Ovary (tissue), 7 donors: ENCODE measurements at regions not wholly inside any gene's neighbourhood (a gene's known extent, or its start where the extent isn't known, plus 50 kb on each side); places are given as distances from the start of the nearest gene placed in this dataset.

Experiments used
- DNase-seq, 5 donors: peaks; one replicate each; pipeline ENCODE4 v3.0.0-alpha.2; 2019 to 2020
- H3K27ac ChIP-seq, 2 donors: fragments of 200-600 bp; one replicate each; pipeline versions ENCODE4 v1.5.1 to v1.8.0; 2019 to 2022
- H3K27me3 ChIP-seq: fragments of 200-600 bp; one replicate; pipeline ENCODE4 v1.8.0; 2022
- H3K36me3 ChIP-seq: fragments of 200-600 bp; sonication (generic); one replicate; pipeline ENCODE4 v1.5.1; 2019
- H3K4me1 ChIP-seq: one replicate; pipeline ENCODE4 v1.8.1; 2013; ENCODE audit warnings: mild to moderate bottlenecking, moderate library complexity; ENCODE audit not compliant: insufficient read depth
- H3K4me3 ChIP-seq: fragments of 200-600 bp; sonication (generic); one replicate; pipeline ENCODE4 v1.5.1; 2017
- H3K9me3 ChIP-seq, 2 donors: fragments of 200-600 bp in 1 of 2; sonication (generic) in 1 of 2; one replicate each; pipeline versions ENCODE4 v1.5.1 to v1.8.1; 2013 to 2019; ENCODE audit warnings: mild to moderate bottlenecking in 1 of 2, moderate library complexity in 1 of 2
- EP300 ChIP-seq: sonication (generic); formaldehyde crosslinking; IDR thresholded peaks from one replicate; pipeline ENCODE4 v1.6.1; 2017; ENCODE audit warnings: antibody characterized with exemption
- POLR2A ChIP-seq: fragments of 450-650 bp; IDR thresholded peaks from one replicate; pipeline ENCODE4 v1.6.1; 2017; ENCODE audit warnings: antibody characterized with exemption, mild to moderate bottlenecking, moderate library complexity
- WGBS, 3 donors: extraction: QIAGEN DNeasy Blood & Tissue Kit in 1 of 3; methylation state at CpG; one replicate each; pipeline versions ENCODE4 v1.1.5 to v1.1.7; 2013 to 2017; 5-methylcytosine and 5-hydroxymethylcytosine counted together
- intact Hi-C, 4 donors: fragments of 100-400 bp; cut with DNase I; formaldehyde crosslinking; loops; one replicate each; pipeline versions ENCODE4 v1.11.0 to v1.15.1; 2022 to 2023
- TF ChIP-seq, protein P1 (sequence below), 3 donors: fragments of 450-650 bp in 2 of 3; fragments of 200-600 bp in 1 of 3; IDR thresholded peaks; one replicate each; pipeline versions ENCODE4 v1.5.1 to v1.8.0; 2016 to 2022; ENCODE audit warnings: antibody characterized with exemption in 3 of 3, mild to moderate bottlenecking in 1 of 3
- donor health status: DM: no; HTN: no; CAD: no; lungs with moderate emphysema.
- donor health status: DM: no; HTN: no; CAD: no.
- donor health status: Bipolar disorder and iron deficiency.
- donor health status: DM: no; HTN: no; CAD: no.
- donor health status: DM: yes; HTN: yes; CAD: no.

DNA sequence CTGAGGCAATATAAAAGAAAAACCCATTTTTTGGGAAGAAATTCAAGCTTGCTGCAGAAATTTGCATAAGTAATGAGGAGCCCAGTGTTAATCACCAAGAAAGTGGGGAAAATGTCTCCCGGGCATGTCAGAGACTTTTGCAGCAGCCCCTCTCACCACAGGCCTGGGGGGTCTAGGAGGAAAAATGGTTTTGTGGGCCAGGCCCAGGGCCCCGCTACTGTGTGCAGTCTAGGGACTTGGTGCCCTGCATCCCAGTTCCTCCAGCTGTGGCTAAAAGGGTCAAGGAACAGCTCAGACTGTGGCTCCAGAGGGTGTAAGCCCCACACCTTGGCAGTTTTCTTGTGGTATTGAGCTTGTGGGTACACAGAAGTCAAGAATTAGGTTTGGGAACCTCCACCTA, 209.7 kb downstream of the HDGFL1 start:
- no peak overlapping the region for H3K4me3 ChIP-seq
- no peaks in the 10 kb centered on the region for H3K27me3 ChIP-seq
- TF ChIP-seq, protein P1, sequence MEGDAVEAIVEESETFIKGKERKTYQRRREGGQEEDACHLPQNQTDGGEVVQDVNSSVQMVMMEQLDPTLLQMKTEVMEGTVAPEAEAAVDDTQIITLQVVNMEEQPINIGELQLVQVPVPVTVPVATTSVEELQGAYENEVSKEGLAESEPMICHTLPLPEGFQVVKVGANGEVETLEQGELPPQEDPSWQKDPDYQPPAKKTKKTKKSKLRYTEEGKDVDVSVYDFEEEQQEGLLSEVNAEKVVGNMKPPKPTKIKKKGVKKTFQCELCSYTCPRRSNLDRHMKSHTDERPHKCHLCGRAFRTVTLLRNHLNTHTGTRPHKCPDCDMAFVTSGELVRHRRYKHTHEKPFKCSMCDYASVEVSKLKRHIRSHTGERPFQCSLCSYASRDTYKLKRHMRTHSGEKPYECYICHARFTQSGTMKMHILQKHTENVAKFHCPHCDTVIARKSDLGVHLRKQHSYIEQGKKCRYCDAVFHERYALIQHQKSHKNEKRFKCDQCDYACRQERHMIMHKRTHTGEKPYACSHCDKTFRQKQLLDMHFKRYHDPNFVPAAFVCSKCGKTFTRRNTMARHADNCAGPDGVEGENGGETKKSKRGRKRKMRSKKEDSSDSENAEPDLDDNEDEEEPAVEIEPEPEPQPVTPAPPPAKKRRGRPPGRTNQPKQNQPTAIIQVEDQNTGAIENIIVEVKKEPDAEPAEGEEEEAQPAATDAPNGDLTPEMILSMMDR (IDR thresholded peaks at IDR 0.05): no peak
- TF ChIP-seq POLR2A: no peak
- no peak for TF ChIP-seq EP300
- H3K27ac ChIP-seq: no peak overlapping the region
- no peak for DNase-seq
- H3K4me1 ChIP-seq: no peaks in the 10 kb centered on the region
- intact Hi-C loops: no loop called here
- 88 to 96% (median 95%) methylated on average over 2 of the region's 2 CpGs for WGBS, 3 donors
- no peaks in the 10 kb centered on the region for H3K9me3 ChIP-seq
- no peaks in the 10 kb centered on the region for H3K36me3 ChIP-seq

DNA sequence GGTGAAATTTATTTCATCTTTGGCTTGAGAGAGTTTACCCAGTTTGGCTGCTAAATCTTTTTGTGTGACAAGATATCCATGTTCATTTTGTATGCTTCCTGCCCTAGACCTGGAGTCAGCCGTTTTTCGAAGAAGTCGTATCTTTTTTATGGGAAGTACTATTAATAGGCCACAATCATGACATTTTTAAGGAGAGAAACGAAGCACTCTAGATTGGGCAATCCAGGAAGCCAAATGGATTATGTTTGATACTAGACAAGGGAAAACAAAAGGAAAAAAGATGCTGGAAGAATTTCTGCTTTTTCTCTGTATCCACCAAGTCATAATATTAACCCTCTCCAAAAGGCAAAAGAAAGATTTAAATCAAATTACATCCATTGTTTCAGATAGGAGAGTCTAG, 214.6 kb downstream of the HDGFL1 start:
- no peaks in the 10 kb centered on the region for H3K4me1 ChIP-seq
- no peak for TF ChIP-seq EP300
- TF ChIP-seq POLR2A: no peak
- TF ChIP-seq, protein P1 (IDR thresholded peaks at IDR 0.05): no peak

DNA sequence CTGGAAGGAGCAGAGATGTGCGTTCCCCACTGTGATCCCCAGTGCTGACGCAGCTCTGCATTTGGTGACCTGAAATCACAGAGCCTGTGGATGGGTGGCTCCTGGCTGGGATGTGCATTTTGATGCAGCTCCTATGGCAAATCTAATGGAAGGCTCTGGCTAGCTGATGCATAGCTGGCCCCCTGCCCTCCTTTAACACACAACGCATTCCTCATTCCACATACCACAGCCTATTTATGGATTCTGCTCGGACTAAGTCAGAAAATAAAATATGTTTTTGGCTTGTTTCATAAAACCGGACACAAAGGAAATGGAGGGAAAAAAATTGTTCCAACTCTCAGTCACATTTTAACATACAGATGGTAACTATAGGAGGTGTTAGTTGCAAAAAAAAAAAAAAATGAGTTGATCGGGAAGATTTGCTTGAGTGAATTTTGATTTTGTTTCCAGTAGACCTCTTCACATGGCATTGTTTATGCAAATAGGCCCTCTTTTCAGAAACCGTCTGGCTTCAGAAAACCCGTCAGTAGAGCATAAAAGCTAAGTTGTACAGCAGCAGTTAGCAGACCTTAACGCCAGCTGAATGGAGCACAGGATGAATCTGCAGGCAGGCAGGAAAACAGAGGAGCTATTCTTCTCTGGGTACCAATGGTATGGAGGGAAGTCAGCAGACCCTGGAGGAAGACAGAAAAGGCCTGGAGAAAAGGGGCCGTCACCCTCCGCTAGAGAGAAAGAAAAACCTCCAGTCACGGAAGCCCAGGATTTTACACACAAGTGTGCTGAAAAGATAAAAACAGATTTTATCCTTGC, 215.4 kb downstream of the HDGFL1 start:
- H3K27ac ChIP-seq: no peak overlapping the region
- H3K27me3 ChIP-seq: no peaks in the 10 kb centered on the region
- H3K36me3 ChIP-seq: no peaks in the 10 kb centered on the region
- WGBS, 3 donors: 76 to 83% (median 78%) methylated on average over 12 of the region's 12 CpGs
- H3K9me3 ChIP-seq: no peaks in the 10 kb centered on the region
- TF ChIP-seq POLR2A (no peak), EP300 (no peak)
- TF ChIP-seq, protein P1 (IDR thresholded peaks at IDR 0.05): no peak
- DNase-seq: no peak
- H3K4me1 ChIP-seq: no peaks in the 10 kb centered on the region
- no peak overlapping the region for H3K4me3 ChIP-seq
- intact Hi-C loops: no loop called here

More for the DNA sequence above, 214.6 kb downstream of the HDGFL1 start:
- no peaks in the 10 kb centered on the region for H3K27me3 ChIP-seq
- WGBS, 3 donors: 3 to 9% (median 8%) methylated on average over 4 of the region's 4 CpGs
- no peak overlapping the region for H3K4me3 ChIP-seq
- intact Hi-C loops: no loop called here
- H3K27ac ChIP-seq: no peak overlapping the region
- no peak for DNase-seq
- no peaks in the 10 kb centered on the region for H3K9me3 ChIP-seq
- no peaks in the 10 kb centered on the region for H3K36me3 ChIP-seq

DNA sequence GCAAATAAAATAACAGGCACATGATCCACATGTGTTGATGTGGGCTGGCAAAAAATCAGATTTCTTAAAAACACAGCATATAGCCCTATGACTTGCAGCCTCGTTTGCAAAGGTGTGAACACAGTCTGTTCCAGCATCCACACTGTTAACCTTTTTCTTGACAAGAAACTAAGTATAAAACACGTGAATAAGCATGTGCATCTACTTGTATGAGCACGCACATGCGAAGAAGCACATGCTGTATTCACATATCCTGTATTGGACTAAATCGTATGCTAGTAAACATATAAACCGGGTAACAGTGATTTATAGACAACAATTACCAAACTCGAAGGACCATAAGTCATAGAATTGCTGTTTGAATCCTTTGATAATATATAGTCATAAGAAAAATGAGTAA, 218.7 kb downstream of the HDGFL1 start:
- Histone ChIP-seq H3K27me3 (no peaks in the 10 kb centered on the region), H3K27ac (no peak overlapping the region), H3K4me3 (no peak overlapping the region), H3K36me3 (no peaks in the 10 kb centered on the region), H3K9me3 (no peaks in the 10 kb centered on the region), H3K4me1 (no peaks in the 10 kb centered on the region)
- no peak for DNase-seq
- intact Hi-C loops: no loop called here
- TF ChIP-seq EP300: no peak
- TF ChIP-seq, protein P1 (IDR thresholded peaks at IDR 0.05): no peak
- TF ChIP-seq POLR2A: no peak
- 90 to 92% (median 92%) methylated on average over 7 of the region's 7 CpGs for WGBS, 3 donors
